Lung (tissue), 11 donors: ENCODE measurements at regions not wholly inside any gene's neighbourhood (a gene's known extent, or its start where the extent isn't known, plus 50 kb on each side); places are given as distances from the start of the nearest gene placed in this dataset.

Source experiments
- ATAC-seq: fragments of 200-7000 bp; cut with Tn5 transposase; one replicate; pipeline ENCODE4 v1.9.1; 2020; ENCODE audit warnings: moderate number of reproducible peaks; ENCODE audit not compliant: insufficient read depth, low FRiP score
- DNase-seq, 3 donors: peaks; one replicate each; pipeline ENCODE4 v3.0.0-alpha.2; 2013 to 2017
- H3K27ac ChIP-seq, 2 donors: one replicate each; pipeline ENCODE4 v1.5.1; 2013; ENCODE audit warnings: mild to moderate bottlenecking in 2 of 2, moderate library complexity in 2 of 2, control low read depth in 1 of 2, inconsistent platforms in 1 of 2, low read depth in 1 of 2, low read length in 1 of 2
- H3K27me3 ChIP-seq, 3 donors: one replicate each; pipeline ENCODE4 v1.5.1; 2013; ENCODE audit warnings: low read length in 2 of 3; ENCODE audit not compliant: control insufficient read depth in 3 of 3, insufficient read depth in 3 of 3
- H3K36me3 ChIP-seq, 4 donors: one replicate each; pipeline ENCODE4 v1.5.1; 2013; ENCODE audit warnings: low read length in 4 of 4, mild to moderate bottlenecking in 1 of 4, moderate library complexity in 1 of 4; ENCODE audit not compliant: control insufficient read depth in 4 of 4, insufficient read depth in 4 of 4
- H3K4me1 ChIP-seq, 5 donors: one replicate each; pipeline ENCODE4 v1.5.1; 2013; ENCODE audit warnings: low read length in 5 of 5, mild to moderate bottlenecking in 2 of 5, moderate library complexity in 1 of 5; ENCODE audit not compliant: control insufficient read depth in 5 of 5, insufficient read depth in 5 of 5
- H3K4me3 ChIP-seq: one replicate; pipeline ENCODE4 v1.5.1; 2013; ENCODE audit warnings: mild to moderate bottlenecking, control low read depth, moderate library complexity
- H3K9ac ChIP-seq, 2 donors: one replicate each; pipeline ENCODE4 v1.5.1; 2013; ENCODE audit warnings: low read length in 2 of 2, control low read depth in 1 of 2; ENCODE audit not compliant: insufficient read depth in 1 of 2
- H3K9me3 ChIP-seq, 4 donors: one replicate each; pipeline ENCODE4 v1.5.1; 2013; ENCODE audit warnings: low read length in 3 of 4, mild to moderate bottlenecking in 1 of 4, moderate library complexity in 1 of 4; ENCODE audit not compliant: control insufficient read depth in 4 of 4, insufficient read depth in 3 of 4
- WGBS, 2 donors: extraction: QIAGEN DNeasy Blood & Tissue Kit; methylation state at CpG; one replicate each; pipeline ENCODE4 v1.1.7; 2013; 5-methylcytosine and 5-hydroxymethylcytosine counted together
- TF ChIP-seq, protein P1 (sequence below): IDR thresholded peaks from 2 replicates; pipeline ENCODE4 v1.5.1; 2012; ENCODE audit warnings: mild to moderate bottlenecking; ENCODE audit errors: control extremely low read depth, extremely low read depth
- donor health status: control.
- donor health status: control.
- donor health status: Bipolar disorder and iron deficiency.
- donor health status: healthy.
- donor health status: DM: yes; HTN: yes; CAD: no.

GRCh38 chr5:14082973-14083372, 60.2 kb upstream of the TRIO start:
- TF ChIP-seq, protein P1, sequence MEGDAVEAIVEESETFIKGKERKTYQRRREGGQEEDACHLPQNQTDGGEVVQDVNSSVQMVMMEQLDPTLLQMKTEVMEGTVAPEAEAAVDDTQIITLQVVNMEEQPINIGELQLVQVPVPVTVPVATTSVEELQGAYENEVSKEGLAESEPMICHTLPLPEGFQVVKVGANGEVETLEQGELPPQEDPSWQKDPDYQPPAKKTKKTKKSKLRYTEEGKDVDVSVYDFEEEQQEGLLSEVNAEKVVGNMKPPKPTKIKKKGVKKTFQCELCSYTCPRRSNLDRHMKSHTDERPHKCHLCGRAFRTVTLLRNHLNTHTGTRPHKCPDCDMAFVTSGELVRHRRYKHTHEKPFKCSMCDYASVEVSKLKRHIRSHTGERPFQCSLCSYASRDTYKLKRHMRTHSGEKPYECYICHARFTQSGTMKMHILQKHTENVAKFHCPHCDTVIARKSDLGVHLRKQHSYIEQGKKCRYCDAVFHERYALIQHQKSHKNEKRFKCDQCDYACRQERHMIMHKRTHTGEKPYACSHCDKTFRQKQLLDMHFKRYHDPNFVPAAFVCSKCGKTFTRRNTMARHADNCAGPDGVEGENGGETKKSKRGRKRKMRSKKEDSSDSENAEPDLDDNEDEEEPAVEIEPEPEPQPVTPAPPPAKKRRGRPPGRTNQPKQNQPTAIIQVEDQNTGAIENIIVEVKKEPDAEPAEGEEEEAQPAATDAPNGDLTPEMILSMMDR: no peak
- no peak overlapping the region for H3K27ac ChIP-seq
- no peaks in the 10 kb centered on the region for H3K36me3 ChIP-seq
- no peaks in the 10 kb centered on the region for H3K4me1 ChIP-seq
- peak; percentile 34 for ATAC-seq
- H3K9me3 ChIP-seq: no peaks in the 10 kb centered on the region
- 72 to 89% methylated on average over 2 of the region's 2 CpGs for WGBS, 2 donors
- DNase-seq: no peak
- no peaks in the 10 kb centered on the region for H3K27me3 ChIP-seq
- no peak overlapping the region for H3K9ac ChIP-seq
- no peak overlapping the region for H3K4me3 ChIP-seq

DNA sequence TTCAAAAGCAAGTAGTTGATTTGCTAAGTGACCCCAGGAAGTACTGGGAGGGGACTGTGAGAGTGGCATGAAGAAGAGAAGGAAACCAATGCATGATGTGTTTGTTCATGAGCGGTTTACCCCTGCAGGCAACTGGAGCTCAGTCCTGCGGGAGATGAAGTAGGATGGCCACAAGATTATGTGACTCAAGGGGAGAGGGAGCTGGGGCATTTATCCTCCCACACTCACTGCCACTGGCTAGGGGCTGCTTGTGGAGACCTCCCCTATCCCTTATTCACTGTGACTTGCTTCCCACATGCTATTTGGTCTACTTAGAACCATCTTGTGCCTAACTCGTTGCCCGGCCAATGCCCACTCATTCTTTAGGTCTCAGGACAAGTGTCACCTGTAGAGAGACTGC, 60.6 kb upstream of the TRIO start:
- H3K9ac ChIP-seq: no peak overlapping the region
- ATAC-seq (no peak), DNase-seq (no peak)
- H3K4me3 ChIP-seq: no peak overlapping the region
- WGBS, 2 donors: 69 to 72% methylated on average over 4 of the region's 4 CpGs
- no peak overlapping the region for H3K27ac ChIP-seq
- TF ChIP-seq, protein P1: no peak
- no peaks in the 10 kb centered on the region for H3K9me3 ChIP-seq
- H3K27me3 ChIP-seq: no peaks in the 10 kb centered on the region
- H3K4me1 ChIP-seq: no peaks in the 10 kb centered on the region
- no peaks in the 10 kb centered on the region for H3K36me3 ChIP-seq

DNA sequence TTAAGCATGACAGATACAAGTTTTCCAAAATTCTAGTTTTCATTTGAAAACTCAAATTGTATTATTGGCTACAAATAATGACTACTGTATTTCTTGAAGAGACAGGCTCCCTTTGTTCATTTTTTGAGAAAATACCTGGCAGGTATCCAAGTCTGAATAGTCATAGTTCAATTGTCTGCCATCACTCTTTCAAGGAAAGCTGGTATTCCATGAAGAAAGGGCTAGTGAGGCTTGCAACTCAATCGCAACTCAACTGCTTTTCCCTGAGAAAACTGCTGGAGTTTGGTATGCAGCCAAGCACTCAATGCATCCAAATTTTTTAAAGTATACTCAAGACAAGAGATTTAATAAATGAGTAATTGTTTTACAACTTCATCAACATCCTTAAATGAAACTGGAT, 61.4 kb upstream of the TRIO start:
- 36 to 63% methylated on average over 1 of the region's 1 CpG for WGBS, 2 donors
- no peak overlapping the region for H3K27ac ChIP-seq
- TF ChIP-seq, protein P1: no peak
- H3K36me3 ChIP-seq: no peaks in the 10 kb centered on the region
- DNase-seq (peak in 1 of 3 donors; percentile 7), ATAC-seq (no peak)
- no peaks in the 10 kb centered on the region for H3K9me3 ChIP-seq
- H3K27me3 ChIP-seq: no peaks in the 10 kb centered on the region
- no peaks in the 10 kb centered on the region for H3K4me1 ChIP-seq
- no peak overlapping the region for H3K4me3 ChIP-seq
- no peak overlapping the region for H3K9ac ChIP-seq

DNA sequence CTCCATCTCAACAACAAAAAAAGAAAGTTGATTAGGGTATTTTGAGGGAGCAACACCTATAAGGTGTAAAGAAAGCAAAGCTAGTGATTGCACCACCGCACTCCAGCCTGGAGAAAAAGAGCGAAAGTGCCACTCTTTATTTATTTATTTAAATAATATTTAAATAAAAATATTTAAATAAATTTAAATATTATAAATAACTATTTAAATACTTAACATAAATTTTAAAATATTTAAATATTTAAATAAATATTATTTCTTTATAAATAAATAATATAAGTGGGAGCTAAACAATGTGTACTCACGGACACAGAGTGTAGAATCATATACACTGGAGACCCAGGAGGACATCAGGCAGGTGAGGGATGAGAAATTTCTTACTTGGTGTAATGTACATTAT, 64.4 kb upstream of the TRIO start:
- 97 to 100% methylated on average over 3 of the region's 3 CpGs for WGBS, 2 donors
- Histone ChIP-seq H3K9ac (no peak overlapping the region), H3K9me3 (no peaks in the 10 kb centered on the region), H3K4me1 (peaks cover 0 to 3% (median 0%) of the 10 kb centered on the region in 5 donors), H3K36me3 (no peaks in the 10 kb centered on the region), H3K27ac (no peak overlapping the region), H3K27me3 (no peaks in the 10 kb centered on the region), H3K4me3 (no peak overlapping the region)
- ATAC-seq: no peak
- TF ChIP-seq, protein P1: no peak
- no peak for DNase-seq
